CD4-positive, alpha-beta T cell (primary cell): ENCODE measurements at regions not wholly inside any gene's neighbourhood (a gene's known extent, or its start where the extent isn't known, plus 50 kb on each side); places are given as distances from the start of the nearest gene placed in this dataset.

ENCODE experiments used
- ATAC-seq: fragments of 200-7000 bp; cut with Tn5 transposase; one replicate; pipeline ENCODE4 v1.10.0; 2022; ENCODE audit warnings: mild to moderate bottlenecking; ENCODE audit not compliant: poor library complexity
- CTCF ChIA-PET: fragments of 350-600 bp; sonication (Branson Sonifier 250); formaldehyde crosslinking; loops from one replicate; lab custom pipeline; 2021; ENCODE audit warnings: antibody characterized with exemption, inconsistent platforms; lab: Charles Lee
- POLR2A ChIA-PET: fragments of 350-600 bp; sonication (Branson Sonifier 250); formaldehyde crosslinking; loops from one replicate; lab custom pipeline; 2021; ENCODE audit warnings: antibody characterized with exemption, inconsistent platforms; lab: Charles Lee
- DNase-seq, 14 experiments: peaks; one replicate each; pipeline ENCODE4 v3.0.0-alpha.2; 2013 to 2020; ENCODE audit warnings: mixed read lengths in 2 of 14
- H3K27ac ChIP-seq, 2 donors: one replicate each; pipeline versions ENCODE4 v1.5.1 to v1.7.0; 2013; ENCODE audit warnings: low read length in 2 of 2, low read depth in 1 of 2, mild to moderate bottlenecking in 1 of 2
- H3K27me3 ChIP-seq, 2 experiments: 1 replicate in 1 of 2; 2 replicates in 1 of 2; pipeline versions ENCODE4 v1.6.1 to v1.7.0; 2013; ENCODE audit warnings: low read length in 2 of 2, control low read depth in 1 of 2, mild to moderate bottlenecking in 1 of 2, moderate library complexity in 1 of 2; ENCODE audit not compliant: insufficient read depth in 2 of 2, control insufficient read depth in 1 of 2
- H3K36me3 ChIP-seq: one replicate; pipeline ENCODE4 v1.6.1; 2013; ENCODE audit warnings: low read length, control low read depth; ENCODE audit not compliant: insufficient read depth
- H3K4me1 ChIP-seq: one replicate; pipeline ENCODE4 v1.6.1; 2013; ENCODE audit warnings: low read length, control low read depth; ENCODE audit not compliant: insufficient read depth
- H3K4me3 ChIP-seq: one replicate; pipeline ENCODE4 v1.5.1; 2013; ENCODE audit warnings: mild to moderate bottlenecking, low read length, moderate library complexity
- H3K9me3 ChIP-seq, 2 experiments: 1 replicate in 1 of 2; 2 replicates in 1 of 2; pipeline versions ENCODE4 v1.6.1 to v1.7.0; 2013; ENCODE audit warnings: low read length in 2 of 2, mild to moderate bottlenecking in 2 of 2, control low read depth in 1 of 2, moderate library complexity in 1 of 2; ENCODE audit not compliant: control insufficient read depth in 1 of 2, insufficient read depth in 1 of 2
- H3K27ac Mint-ChIP-seq: one replicate; pipeline ENCODE4 v1.8.0; 2020; ENCODE audit warnings: mixed read lengths
- H3K27me3 Mint-ChIP-seq: one replicate; pipeline ENCODE4 v1.8.0; 2021; ENCODE audit warnings: mixed read lengths
- H3K36me3 Mint-ChIP-seq: one replicate; pipeline ENCODE4 v1.8.0; 2021; ENCODE audit warnings: low read depth, mixed read lengths
- H3K4me1 Mint-ChIP-seq: one replicate; pipeline ENCODE4 v1.8.0; 2021; ENCODE audit warnings: low read depth, mixed read lengths
- H3K4me3 Mint-ChIP-seq: one replicate; pipeline ENCODE4 v1.8.0; 2020; ENCODE audit warnings: mild to moderate bottlenecking, mixed read lengths
- H3K9me3 Mint-ChIP-seq: one replicate; pipeline ENCODE4 v1.8.0; 2020; ENCODE audit warnings: mixed read lengths
- CTCF ChIP-seq: fragments of 200-600 bp; IDR thresholded peaks from one replicate; pipeline ENCODE4 v1.8.0; 2022; ENCODE audit warnings: antibody characterized with exemption, mild to moderate bottlenecking
- intact Hi-C, 2 experiments: fragments of 100-400 bp; cut with DNase I in 1 of 2; cut with micrococcal nuclease in 1 of 2; formaldehyde crosslinking; loops; one replicate each; pipeline versions ENCODE4 v1.15.1 to v1.9.0; 2023 to 2025; cut with DNase I, micrococcal nuclease

- Mint-ChIP-seq H3K36me3 (no peaks in the 10 kb centered on the region), H3K27me3 (no peaks in the 10 kb centered on the region), H3K4me1 (no peaks in the 10 kb centered on the region), H3K4me3 (no peak overlapping the region), H3K27ac (no peak overlapping the region), H3K9me3 (peaks cover 2% of the 10 kb centered on the region)
- no peak overlapping the region for H3K4me3 ChIP-seq
- CTCF ChIA-PET = no interaction called here
- DNase-seq = no peak
- no peaks in the 10 kb centered on the region for H3K4me1 ChIP-seq
- intact Hi-C loops = no loop called here
- no peak for TF ChIP-seq CTCF
- H3K27me3 ChIP-seq = no peaks in the 10 kb centered on the region
- POLR2A ChIA-PET = no interaction called here
- no peak overlapping the region for H3K27ac ChIP-seq
- H3K9me3 ChIP-seq = peaks cover 4 to 11% of the 10 kb centered on the region in 2 experiments
- H3K36me3 ChIP-seq = no peaks in the 10 kb centered on the region
- no peak for ATAC-seq
Observed at GRCh38 chr18:27808683-27809082, 368.2 kb downstream of the CDH2 start.

- no peaks in the 10 kb centered on the region for H3K27me3 Mint-ChIP-seq
- no peak overlapping the region for H3K4me3 ChIP-seq
- no peak overlapping the region for H3K27ac ChIP-seq
- ChIA-PET POLR2A (no interaction called here), CTCF (no interaction called here)
- H3K9me3 ChIP-seq = peaks cover 0 to 4% of the 10 kb centered on the region in 2 experiments
- ATAC-seq (no peak), DNase-seq (no peak)
- H3K36me3 ChIP-seq = no peaks in the 10 kb centered on the region
- TF ChIP-seq CTCF = no peak
- H3K4me1 Mint-ChIP-seq = no peaks in the 10 kb centered on the region
- H3K9me3 Mint-ChIP-seq = peaks cover 7% of the 10 kb centered on the region
- no peaks in the 10 kb centered on the region for H3K36me3 Mint-ChIP-seq
- no peak overlapping the region for H3K4me3 Mint-ChIP-seq
- intact Hi-C loops = no loop called here
- H3K4me1 ChIP-seq = no peaks in the 10 kb centered on the region
- no peaks in the 10 kb centered on the region for H3K27me3 ChIP-seq
- no peak overlapping the region for H3K27ac Mint-ChIP-seq
Observed at GRCh38 chr18:27803957-27804356, 373.0 kb downstream of the CDH2 start.

- DNase-seq (no peak), ATAC-seq (no peak)
- Histone ChIP-seq H3K4me1 (no peaks in the 10 kb centered on the region), H3K36me3 (no peaks in the 10 kb centered on the region), H3K27ac (no peak overlapping the region), H3K9me3 (no peaks in the 10 kb centered on the region), H3K4me3 (no peak overlapping the region), H3K27me3 (no peaks in the 10 kb centered on the region)
- Mint-ChIP-seq H3K9me3 (peaks cover 8% of the 10 kb centered on the region), H3K27me3 (no peaks in the 10 kb centered on the region), H3K4me1 (no peaks in the 10 kb centered on the region), H3K36me3 (no peaks in the 10 kb centered on the region), H3K4me3 (no peak overlapping the region), H3K27ac (no peak overlapping the region)
- no peak for TF ChIP-seq CTCF
- intact Hi-C loops = no loop called here
- POLR2A ChIA-PET = no interaction called here
- CTCF ChIA-PET = no interaction called here
Observed at GRCh38 chr18:27797484-27797883, 379.4 kb downstream of the CDH2 start.
